ENCODE measurements at regions not wholly inside any gene's neighbourhood (a gene's known extent, or its start where the extent isn't known, plus 50 kb on each side); places are given as distances from the start of the nearest gene placed in this dataset.
A peak's percentile ranks its signal among the peaks of the same experiment; 100 is the strongest.

DNA sequence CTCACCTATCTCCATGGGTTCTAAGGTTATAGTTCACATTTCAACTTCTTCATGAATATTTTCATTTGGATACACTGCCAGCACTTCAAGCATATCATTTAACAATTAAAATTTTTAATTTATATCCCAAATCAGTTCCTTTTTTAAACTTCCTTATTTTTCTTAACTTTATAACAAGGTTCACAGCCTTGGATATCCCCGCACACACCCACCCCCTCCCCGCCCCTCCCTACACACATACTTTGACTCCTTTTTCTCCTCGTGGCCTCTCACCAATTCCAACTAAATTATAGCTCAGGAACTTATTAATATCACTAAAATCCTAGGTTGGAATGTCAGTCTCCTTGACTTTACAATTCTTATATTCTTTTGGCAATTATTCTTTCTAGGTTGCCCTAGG, 163.6 kb upstream of the SETBP1 start:
- Mint-ChIP-seq H3K36me3 (ENCODE audit: low read depth, unreplicated experiment) (no peaks in the 10 kb centered on the region), H3K9me3 (ENCODE audit: unreplicated experiment) (no peaks in the 10 kb centered on the region), H3K27me3 (ENCODE audit: low read depth, unreplicated experiment) (no peaks in the 10 kb centered on the region), H3K4me1 (ENCODE audit: low read depth, unreplicated experiment) (peaks cover 4% of the 10 kb centered on the region), H3K27ac (ENCODE audit: unreplicated experiment) (no peak overlapping the region), H3K4me3 (ENCODE audit: unreplicated experiment) (no peak overlapping the region)
- Histone ChIP-seq H3K4me2 (ENCODE audit: low read length) (no peak overlapping the region), H3K4me1 (ENCODE audit: insufficient read depth, low read length) (peaks cover 21% of the 10 kb centered on the region), H3K79me2 (ENCODE audit: insufficient read depth, low read length) (no peaks in the 10 kb centered on the region), H4K20me1 (ENCODE audit: insufficient read depth, low read length) (no peaks in the 10 kb centered on the region), H3K27me3 (ENCODE audit: insufficient read depth, low read length) (no peaks in the 10 kb centered on the region), H3K36me3 (ENCODE audit: insufficient read depth, low read length) (no peaks in the 10 kb centered on the region), H2AFZ (ENCODE audit: low read depth, low read length) (no peak overlapping the region), H3K9ac (ENCODE audit: low read length) (no peak overlapping the region), H3K4me3 (ENCODE audit: insufficient read depth, low read depth, low read length) (no peak overlapping the region), H3K27ac (ENCODE audit: low read depth, low read length) (no peak overlapping the region), H3K9me3 (ENCODE audit: insufficient read depth, low read depth, low read length) (no peaks in the 10 kb centered on the region)
- FAIRE-seq (no peak), DNase-seq (ENCODE audit: low read depth) (no peak)
- TF ChIP-seq, protein P1, sequence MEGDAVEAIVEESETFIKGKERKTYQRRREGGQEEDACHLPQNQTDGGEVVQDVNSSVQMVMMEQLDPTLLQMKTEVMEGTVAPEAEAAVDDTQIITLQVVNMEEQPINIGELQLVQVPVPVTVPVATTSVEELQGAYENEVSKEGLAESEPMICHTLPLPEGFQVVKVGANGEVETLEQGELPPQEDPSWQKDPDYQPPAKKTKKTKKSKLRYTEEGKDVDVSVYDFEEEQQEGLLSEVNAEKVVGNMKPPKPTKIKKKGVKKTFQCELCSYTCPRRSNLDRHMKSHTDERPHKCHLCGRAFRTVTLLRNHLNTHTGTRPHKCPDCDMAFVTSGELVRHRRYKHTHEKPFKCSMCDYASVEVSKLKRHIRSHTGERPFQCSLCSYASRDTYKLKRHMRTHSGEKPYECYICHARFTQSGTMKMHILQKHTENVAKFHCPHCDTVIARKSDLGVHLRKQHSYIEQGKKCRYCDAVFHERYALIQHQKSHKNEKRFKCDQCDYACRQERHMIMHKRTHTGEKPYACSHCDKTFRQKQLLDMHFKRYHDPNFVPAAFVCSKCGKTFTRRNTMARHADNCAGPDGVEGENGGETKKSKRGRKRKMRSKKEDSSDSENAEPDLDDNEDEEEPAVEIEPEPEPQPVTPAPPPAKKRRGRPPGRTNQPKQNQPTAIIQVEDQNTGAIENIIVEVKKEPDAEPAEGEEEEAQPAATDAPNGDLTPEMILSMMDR (IDR thresholded peaks at IDR 0.05; ENCODE audit: insufficient read depth, low read depth, low read length) = no peak
- TF ChIP-seq EZH2 (IDR thresholded peaks at IDR 0.05; ENCODE audit: insufficient read depth, low read length) = no peak

DNA sequence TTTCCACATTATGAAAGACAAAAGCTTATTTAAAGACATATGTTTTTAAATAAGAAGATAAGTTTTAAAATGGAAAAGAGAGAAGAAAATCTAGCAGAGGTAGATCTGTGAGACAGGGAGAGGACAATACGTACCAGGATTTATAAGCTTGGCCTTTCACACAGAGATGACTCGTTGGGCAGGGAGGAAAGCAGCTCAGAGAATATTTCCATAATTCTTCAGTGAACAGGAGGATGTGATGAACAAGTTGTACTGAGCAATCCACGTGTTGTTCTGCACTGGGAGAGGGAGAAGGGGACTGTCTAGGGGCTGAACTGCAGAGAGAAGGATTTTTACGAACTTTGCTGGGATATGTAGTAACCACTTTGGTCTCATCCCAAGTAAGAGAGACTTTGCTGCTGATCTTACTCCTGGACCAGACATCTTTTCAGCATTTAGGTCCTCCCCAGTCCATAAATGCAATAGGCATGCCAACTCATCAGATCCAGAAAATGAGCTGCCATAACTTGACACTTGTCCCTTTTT, 162.5 kb upstream of the SETBP1 start:
- H3K9me3 ChIP-seq (ENCODE audit: insufficient read depth, low read depth, low read length) = no peaks in the 10 kb centered on the region
- FAIRE-seq = no peak
- H3K79me2 ChIP-seq (ENCODE audit: insufficient read depth, low read length) = no peaks in the 10 kb centered on the region
- no peak overlapping the region for H3K9ac ChIP-seq (ENCODE audit: low read length)
- no peaks in the 10 kb centered on the region for H3K36me3 Mint-ChIP-seq (ENCODE audit: low read depth, unreplicated experiment)
- DNase-seq (ENCODE audit: low read depth) = no peak
- H3K27ac Mint-ChIP-seq (ENCODE audit: unreplicated experiment) = no peak overlapping the region
- H3K27me3 Mint-ChIP-seq (ENCODE audit: low read depth, unreplicated experiment) = no peaks in the 10 kb centered on the region
- H3K4me3 Mint-ChIP-seq (ENCODE audit: unreplicated experiment) = no peak overlapping the region
- no peaks in the 10 kb centered on the region for H3K36me3 ChIP-seq (ENCODE audit: insufficient read depth, low read length)
- no peak overlapping the region for H2AFZ ChIP-seq (ENCODE audit: low read depth, low read length)
- H3K27me3 ChIP-seq (ENCODE audit: insufficient read depth, low read length) = no peaks in the 10 kb centered on the region
- H3K4me3 ChIP-seq (ENCODE audit: insufficient read depth, low read depth, low read length) = no peak overlapping the region
- H3K4me2 ChIP-seq (ENCODE audit: low read length) = no peak overlapping the region
- peaks cover 21% of the 10 kb centered on the region for H3K4me1 ChIP-seq (ENCODE audit: insufficient read depth, low read length)
- no peaks in the 10 kb centered on the region for H4K20me1 ChIP-seq (ENCODE audit: insufficient read depth, low read length)
- peaks cover 4% of the 10 kb centered on the region for H3K4me1 Mint-ChIP-seq (ENCODE audit: low read depth, unreplicated experiment)
- H3K27ac ChIP-seq (ENCODE audit: low read depth, low read length) = no peak overlapping the region
- TF ChIP-seq, protein P1 (IDR thresholded peaks at IDR 0.05; ENCODE audit: insufficient read depth, low read depth, low read length) = no peak
- no peak for TF ChIP-seq EZH2 (IDR thresholded peaks at IDR 0.05; ENCODE audit: insufficient read depth, low read length)
- peaks cover 6% of the 10 kb centered on the region for H3K9me3 Mint-ChIP-seq (ENCODE audit: unreplicated experiment)

DNA sequence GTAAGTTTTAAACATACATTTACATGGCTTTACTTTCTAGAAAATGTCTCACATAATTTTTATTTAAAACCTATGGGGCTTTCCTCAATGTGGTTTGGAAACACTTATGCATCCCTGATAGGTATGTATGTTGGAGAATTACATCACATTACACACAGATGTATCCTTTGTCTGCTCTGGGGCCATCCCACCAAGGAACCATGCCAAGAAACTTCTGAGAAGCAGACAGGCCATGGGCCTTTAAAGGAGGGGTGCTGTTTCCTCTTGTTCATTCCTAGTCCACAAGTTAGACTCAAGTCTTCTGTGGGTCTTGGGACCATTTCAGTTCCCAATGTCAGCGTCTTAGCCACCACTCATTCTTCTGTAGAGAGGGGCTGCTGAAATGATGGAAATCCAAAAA, 162.0 kb upstream of the SETBP1 start:
- Histone ChIP-seq H3K4me3 (ENCODE audit: insufficient read depth, low read depth, low read length) (no peak overlapping the region), H3K4me2 (ENCODE audit: low read length) (no peak overlapping the region), H3K4me1 (ENCODE audit: insufficient read depth, low read length) (peaks cover 21% of the 10 kb centered on the region), H3K9me3 (ENCODE audit: insufficient read depth, low read depth, low read length) (no peaks in the 10 kb centered on the region), H4K20me1 (ENCODE audit: insufficient read depth, low read length) (no peaks in the 10 kb centered on the region), H2AFZ (ENCODE audit: low read depth, low read length) (no peak overlapping the region), H3K9ac (ENCODE audit: low read length) (no peak overlapping the region), H3K27ac (ENCODE audit: low read depth, low read length) (no peak overlapping the region), H3K36me3 (ENCODE audit: insufficient read depth, low read length) (no peaks in the 10 kb centered on the region), H3K27me3 (ENCODE audit: insufficient read depth, low read length) (no peaks in the 10 kb centered on the region), H3K79me2 (ENCODE audit: insufficient read depth, low read length) (no peaks in the 10 kb centered on the region)
- H3K36me3 Mint-ChIP-seq (ENCODE audit: low read depth, unreplicated experiment) = no peaks in the 10 kb centered on the region
- TF ChIP-seq EZH2 (IDR thresholded peaks at IDR 0.05; ENCODE audit: insufficient read depth, low read length) = no peak
- TF ChIP-seq, protein P1 (IDR thresholded peaks at IDR 0.05; ENCODE audit: insufficient read depth, low read depth, low read length) = no peak
- H3K27me3 Mint-ChIP-seq (ENCODE audit: low read depth, unreplicated experiment) = no peaks in the 10 kb centered on the region
- H3K4me3 Mint-ChIP-seq (ENCODE audit: unreplicated experiment) = no peak overlapping the region
- H3K9me3 Mint-ChIP-seq (ENCODE audit: unreplicated experiment) = peaks cover 6% of the 10 kb centered on the region
- peaks cover 4% of the 10 kb centered on the region for H3K4me1 Mint-ChIP-seq (ENCODE audit: low read depth, unreplicated experiment)
- H3K27ac Mint-ChIP-seq (ENCODE audit: unreplicated experiment) = no peak overlapping the region
- DNase-seq (ENCODE audit: low read depth) (peak; percentile 38), FAIRE-seq (peak; percentile 13)
